ENCODE measurements at regions not wholly inside any gene's neighbourhood (a gene's known extent, or its start where the extent isn't known, plus 50 kb on each side); places are given as distances from the start of the nearest gene placed in this dataset.

DNA sequence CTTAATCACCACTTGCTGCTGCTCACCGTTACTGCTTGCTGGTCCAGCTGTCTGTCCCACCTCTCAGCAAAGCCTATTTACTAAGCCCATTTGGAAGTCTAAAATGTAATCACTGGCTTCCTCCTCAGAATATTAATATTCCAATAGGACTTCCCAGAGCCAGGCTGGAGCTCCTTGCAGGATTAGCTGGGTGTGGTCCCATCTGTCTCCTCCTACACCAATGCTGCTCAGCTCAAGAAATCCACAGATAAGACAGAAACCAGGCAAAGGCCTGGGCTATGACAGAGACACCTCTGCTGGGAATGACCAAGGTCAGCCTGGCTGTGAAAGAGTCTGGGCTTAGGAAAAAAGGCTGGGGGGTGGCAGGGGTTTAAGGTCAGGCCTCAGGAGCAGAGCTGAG is 317.8 kb downstream of the BUD13 start:
- TF ChIP-seq, protein P1, sequence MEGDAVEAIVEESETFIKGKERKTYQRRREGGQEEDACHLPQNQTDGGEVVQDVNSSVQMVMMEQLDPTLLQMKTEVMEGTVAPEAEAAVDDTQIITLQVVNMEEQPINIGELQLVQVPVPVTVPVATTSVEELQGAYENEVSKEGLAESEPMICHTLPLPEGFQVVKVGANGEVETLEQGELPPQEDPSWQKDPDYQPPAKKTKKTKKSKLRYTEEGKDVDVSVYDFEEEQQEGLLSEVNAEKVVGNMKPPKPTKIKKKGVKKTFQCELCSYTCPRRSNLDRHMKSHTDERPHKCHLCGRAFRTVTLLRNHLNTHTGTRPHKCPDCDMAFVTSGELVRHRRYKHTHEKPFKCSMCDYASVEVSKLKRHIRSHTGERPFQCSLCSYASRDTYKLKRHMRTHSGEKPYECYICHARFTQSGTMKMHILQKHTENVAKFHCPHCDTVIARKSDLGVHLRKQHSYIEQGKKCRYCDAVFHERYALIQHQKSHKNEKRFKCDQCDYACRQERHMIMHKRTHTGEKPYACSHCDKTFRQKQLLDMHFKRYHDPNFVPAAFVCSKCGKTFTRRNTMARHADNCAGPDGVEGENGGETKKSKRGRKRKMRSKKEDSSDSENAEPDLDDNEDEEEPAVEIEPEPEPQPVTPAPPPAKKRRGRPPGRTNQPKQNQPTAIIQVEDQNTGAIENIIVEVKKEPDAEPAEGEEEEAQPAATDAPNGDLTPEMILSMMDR (conservative IDR thresholded peaks at IDR 0.05; ENCODE audit: control insufficient read depth, insufficient read depth, low read depth, low read length) = no peak
- no peak overlapping the region for H3K4me3 ChIP-seq (ENCODE audit: control insufficient read depth, low read depth, low read length)
- no peak for DNase-seq (ENCODE audit: low read depth)

DNA sequence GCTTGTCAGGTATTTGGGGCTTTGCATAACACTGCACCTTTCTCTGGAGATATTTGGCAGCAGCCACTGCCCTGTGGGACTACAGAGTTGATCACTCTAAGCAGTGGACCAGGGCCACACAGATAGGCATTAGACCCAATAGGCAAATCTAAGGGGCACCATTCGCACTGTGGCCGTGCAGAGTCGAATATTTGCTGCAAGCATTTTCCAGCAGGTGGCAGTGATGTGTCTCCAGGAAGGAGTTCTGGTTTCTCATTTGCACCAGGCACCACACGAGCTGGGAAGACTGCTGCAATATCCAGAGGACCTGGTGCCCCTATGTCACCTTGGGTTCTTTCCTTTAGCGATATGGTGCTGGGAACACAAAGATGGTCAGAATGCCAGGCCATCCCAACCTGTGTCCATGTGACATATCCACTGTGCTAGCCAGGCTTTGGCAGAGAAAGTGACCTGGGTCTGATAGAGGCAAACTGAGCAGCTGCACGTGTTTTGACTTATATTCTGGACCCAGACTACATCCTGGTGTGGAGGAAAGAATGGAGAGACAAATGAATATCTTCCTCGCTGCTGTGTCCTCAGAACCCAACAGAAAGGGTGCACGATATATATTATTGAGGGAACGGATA is 318.7 kb downstream of the BUD13 start:
- TF ChIP-seq, protein P1 (conservative IDR thresholded peaks at IDR 0.05; ENCODE audit: control insufficient read depth, insufficient read depth, low read depth, low read length) = peak; percentile 50
- peak; percentile 26 for DNase-seq (ENCODE audit: low read depth)
- H3K4me3 ChIP-seq (ENCODE audit: control insufficient read depth, low read depth, low read length) = no peak overlapping the region

DNA sequence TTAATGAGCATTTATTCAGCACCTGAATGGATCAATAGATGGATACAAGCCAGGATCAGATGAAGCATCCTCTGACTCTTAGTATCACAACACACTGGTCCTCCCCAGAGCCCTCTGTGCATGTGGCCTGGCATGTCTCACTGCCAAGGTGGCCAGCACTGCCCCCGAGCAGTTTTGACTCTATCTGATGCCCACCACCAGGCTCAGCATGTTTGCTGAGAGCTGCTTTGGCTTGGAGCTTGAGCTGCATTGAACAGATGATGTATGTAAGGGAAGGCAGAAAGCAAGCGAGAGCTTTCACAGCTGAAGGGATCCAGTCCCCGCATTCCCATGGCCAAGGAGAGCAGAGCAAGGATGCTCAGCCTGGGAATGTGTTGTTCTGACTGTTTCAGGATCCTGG is 320.3 kb downstream of the BUD13 start:
- DNase-seq (ENCODE audit: low read depth) = no peak
- H3K4me3 ChIP-seq (ENCODE audit: control insufficient read depth, low read depth, low read length) = no peak overlapping the region
- TF ChIP-seq, protein P1 (conservative IDR thresholded peaks at IDR 0.05; ENCODE audit: control insufficient read depth, insufficient read depth, low read depth, low read length) = no peak

DNA sequence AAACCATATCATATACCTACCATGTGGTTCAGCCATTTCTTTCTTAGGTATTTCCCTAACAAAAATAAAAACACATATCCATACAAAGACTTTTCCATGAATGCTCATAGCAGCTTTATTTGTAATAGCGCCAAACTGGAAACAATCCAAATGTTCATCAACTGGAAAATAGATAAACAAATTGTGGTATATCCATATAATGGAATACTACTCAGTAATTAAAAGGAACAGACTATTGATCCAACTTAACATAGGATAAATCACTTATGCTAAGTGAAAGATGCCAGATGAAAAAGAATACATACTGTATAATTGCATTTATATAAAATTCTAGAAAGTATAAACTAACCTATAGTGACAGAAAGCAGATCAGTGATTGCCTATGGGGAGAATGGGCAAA is 323.3 kb downstream of the BUD13 start:
- DNase-seq (ENCODE audit: low read depth) = no peak
- H3K4me3 ChIP-seq (ENCODE audit: control insufficient read depth, low read depth, low read length) = no peak overlapping the region
- TF ChIP-seq, protein P1 (conservative IDR thresholded peaks at IDR 0.05; ENCODE audit: control insufficient read depth, insufficient read depth, low read depth, low read length) = no peak

DNA sequence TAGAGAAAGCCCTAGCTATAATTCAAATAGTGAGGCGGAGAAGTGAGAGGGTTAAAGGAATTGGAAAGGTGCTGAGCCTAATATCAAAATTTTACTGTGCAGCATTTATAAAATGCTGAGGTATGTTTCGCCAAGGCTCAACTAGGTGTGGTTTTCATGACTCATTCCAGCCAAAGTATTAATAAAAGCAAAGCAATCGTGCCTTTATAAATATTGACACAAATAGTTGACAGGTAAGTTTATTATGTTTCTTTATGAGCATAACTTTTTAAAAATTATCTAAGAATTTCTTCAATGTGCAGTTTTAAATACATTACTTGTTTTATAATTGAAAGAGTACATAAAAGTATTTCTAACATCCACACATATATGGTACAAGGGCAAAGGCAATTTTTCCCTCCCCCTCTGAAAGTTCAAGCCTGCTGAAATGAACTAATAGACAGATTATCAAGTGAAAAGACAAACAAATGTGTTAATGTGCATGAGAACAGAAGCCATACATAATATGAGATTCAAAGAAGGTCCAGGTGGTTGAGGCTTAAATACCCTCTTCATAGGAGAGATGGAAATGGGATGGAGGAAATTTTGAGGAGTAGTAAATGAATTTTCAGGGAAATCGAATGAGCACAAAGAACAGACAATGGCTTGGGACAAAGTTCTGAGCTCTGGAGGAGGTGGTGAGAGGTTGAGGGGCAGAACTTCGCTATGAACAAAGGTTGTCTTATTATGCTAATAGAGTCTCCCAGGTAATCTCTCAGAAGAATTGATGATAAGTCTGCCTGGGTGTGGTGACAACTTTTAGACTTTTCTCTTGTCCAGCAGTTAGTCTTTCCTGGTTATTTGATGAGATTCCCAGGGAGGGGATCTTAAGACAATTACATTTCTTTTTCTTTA is 326.5 kb downstream of the BUD13 start:
- TF ChIP-seq, protein P1 (conservative IDR thresholded peaks at IDR 0.05; ENCODE audit: control insufficient read depth, insufficient read depth, low read depth, low read length) = no peak

DNA sequence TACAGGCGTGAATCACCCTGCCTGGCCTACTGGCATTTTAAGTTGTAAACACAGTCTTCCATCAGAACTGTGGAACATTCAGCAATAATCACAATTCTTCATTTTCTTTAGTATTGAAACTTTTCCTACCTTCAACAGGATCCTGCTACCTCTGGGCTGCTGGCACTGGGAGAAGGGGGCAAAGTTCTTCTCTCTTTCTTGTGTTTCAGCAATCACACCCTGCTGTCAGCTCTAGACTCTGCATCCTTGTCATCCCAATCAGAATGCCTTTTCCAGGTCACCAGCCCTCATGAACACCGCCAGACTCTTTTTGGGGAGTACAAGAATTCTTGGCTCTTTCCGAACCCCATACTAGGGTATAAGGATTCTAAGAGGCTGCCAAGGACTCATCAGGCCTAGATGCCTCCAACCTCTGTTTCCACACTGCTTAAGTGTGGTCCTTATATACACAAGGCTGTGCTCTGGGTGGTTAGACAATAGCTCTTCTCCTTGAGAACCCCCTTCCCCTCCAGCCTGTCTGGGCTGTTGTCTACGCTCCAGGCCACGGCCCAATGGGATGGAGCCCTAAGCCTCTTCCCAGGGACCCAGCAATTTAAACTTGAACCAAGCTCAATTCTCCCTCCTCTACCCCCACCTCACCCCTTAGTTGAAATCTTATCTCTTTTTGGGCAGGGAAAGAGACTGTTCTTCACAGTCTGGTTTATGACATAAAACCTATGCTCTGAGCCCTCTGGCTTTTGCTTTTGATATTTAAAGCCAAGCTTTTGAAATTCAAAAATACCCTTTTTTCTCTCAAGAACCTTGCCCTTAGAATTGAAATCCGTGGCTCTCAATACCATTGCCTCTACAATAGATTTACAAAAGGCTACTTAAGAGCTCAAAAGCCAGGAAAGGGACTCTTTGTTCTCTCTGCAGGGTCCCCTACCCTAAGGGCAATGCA is 327.4 kb downstream of the BUD13 start:
- TF ChIP-seq, protein P1 (conservative IDR thresholded peaks at IDR 0.05; ENCODE audit: control insufficient read depth, insufficient read depth, low read depth, low read length) = no peak
- no peak overlapping the region for H3K4me3 ChIP-seq (ENCODE audit: control insufficient read depth, low read depth, low read length)
- DNase-seq (ENCODE audit: low read depth) = no peak

More for the DNA sequence above, 326.5 kb downstream of the BUD13 start:
- no peak for DNase-seq (ENCODE audit: low read depth)
- no peak overlapping the region for H3K4me3 ChIP-seq (ENCODE audit: control insufficient read depth, low read depth, low read length)

Measured in fibroblast of mammary gland (primary cell).